ENCODE measurements at regions not wholly inside any gene's neighbourhood (a gene's known extent, or its start where the extent isn't known, plus 50 kb on each side); places are given as distances from the start of the nearest gene placed in this dataset.

GRCh38 chr1:193736507-193736906, 550.1 kb upstream of the B3GALT2 start:
- no peak for DNase-seq

- no peak for DNase-seq
These were observed 547.3 kb upstream of the B3GALT2 start for GRCh38 chr1:193733674-193734073.

GRCh38 chr1:193730017-193730416, 543.6 kb upstream of the B3GALT2 start:
- DNase-seq: no peak

DNA sequence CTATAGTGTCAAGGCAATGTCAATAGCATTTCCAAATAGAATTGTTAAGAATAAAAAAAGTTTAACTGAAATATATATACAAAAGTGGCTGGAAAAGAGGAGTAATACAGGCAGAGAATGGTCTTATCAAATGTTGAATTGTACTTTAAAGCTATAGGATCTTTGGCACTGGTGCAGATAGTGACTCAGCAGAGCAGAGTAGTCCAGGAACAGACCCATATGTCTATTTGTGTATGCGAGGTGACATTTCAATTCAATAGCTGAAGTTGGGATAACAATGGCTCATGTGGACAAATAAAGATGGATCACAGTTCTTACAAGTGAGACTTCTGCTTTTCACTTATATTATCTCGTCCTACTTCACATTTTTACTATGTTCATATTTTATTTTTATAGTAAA, 543.0 kb upstream of the B3GALT2 start:
- no peak for DNase-seq

DNA sequence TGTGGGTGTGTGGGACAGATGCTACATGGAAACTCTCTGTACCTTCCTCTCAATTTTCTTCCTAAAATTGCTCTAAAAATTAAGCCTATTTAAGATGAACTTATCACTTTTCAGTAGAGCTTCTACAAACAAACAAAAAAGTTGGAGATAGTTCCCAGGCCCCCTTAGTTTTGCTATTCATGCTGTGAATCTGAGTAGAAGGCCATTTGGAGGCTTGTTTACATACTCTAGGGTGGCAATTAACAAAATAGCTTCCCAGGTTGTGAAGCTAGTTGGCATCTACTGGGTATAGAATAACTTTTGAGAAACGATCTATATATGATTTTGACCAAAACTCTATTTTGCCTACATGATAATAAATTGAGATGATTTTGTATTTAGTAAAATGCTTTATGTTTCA, 541.4 kb upstream of the B3GALT2 start:
- no peak for DNase-seq

GRCh38 chr1:193726722-193727121, 540.3 kb upstream of the B3GALT2 start:
- no peak for DNase-seq

DNA sequence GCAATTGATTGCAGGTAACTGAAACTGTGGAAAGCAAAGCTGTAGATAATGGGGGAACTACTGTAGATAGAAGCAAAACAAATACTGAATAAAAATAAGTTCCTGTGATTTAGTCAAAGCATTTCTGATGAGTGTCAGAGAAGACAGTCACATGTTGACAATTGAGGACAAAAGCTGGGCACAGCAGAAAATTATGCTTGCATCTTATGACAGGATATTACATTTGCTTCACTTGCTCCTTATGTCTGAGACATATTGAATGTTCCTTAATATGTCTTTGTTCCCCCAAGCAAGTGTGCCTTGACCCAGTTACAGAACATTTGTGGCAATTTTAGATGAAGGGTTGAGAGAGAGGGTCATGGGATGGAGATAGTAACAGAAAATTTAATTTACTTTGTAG, 526.0 kb upstream of the B3GALT2 start:
- no peak for DNase-seq

- DNase-seq: no peak
These were observed 523.2 kb upstream of the B3GALT2 start for GRCh38 chr1:193709607-193710006.

GRCh38 chr1:193707271-193708021, 521.0 kb upstream of the B3GALT2 start:
- no peak for DNase-seq

GRCh38 chr1:193706766-193707165, 520.4 kb upstream of the B3GALT2 start:
- DNase-seq: no peak

DNA sequence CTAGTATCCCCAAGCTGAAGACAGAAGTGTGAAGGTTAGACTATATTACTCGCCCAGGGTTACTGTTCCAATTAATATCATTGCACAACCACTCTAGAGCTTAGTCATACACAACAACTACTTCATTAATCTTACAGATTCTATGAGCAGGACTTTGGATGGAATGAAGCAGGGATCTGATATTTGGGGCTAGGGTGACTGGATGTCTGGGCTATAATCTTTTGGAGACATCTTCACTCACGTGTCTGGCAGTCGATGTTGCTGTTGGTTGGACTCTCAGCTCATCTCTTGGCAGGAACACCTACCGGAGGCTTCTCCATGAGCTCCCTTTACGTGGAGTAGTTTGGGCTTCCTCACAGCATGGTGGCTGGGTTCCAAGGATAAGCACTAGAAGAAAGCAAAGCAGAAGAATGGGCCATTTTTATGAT, 519.2 kb upstream of the B3GALT2 start:
- DNase-seq: no peak

- no peak for DNase-seq
These were observed 517.2 kb upstream of the B3GALT2 start for GRCh38 chr1:193703655-193704054.

GRCh38 chr1:193703121-193703520, 516.7 kb upstream of the B3GALT2 start:
- no peak for DNase-seq

DNA sequence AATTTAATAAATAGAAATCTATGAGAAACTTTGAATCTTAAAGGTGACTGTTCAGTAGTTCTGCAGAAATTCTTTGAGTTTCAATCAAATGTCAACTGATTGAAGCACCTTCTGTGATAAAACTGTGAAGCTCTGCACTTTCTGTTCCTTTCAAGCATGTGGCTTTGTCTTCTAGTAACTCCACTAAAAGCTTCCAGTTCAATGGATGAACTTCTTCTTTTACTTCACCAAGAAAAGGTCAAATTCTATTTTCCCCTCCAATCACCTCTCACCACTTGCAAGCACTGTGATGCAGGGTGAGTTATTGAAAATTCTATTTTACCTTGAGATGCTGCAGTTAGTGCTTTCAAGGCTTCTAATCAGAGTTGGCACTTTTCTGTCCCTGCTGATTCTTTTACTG, 515.3 kb upstream of the B3GALT2 start:
- no peak for DNase-seq

GRCh38 chr1:193700710-193701355, 514.4 kb upstream of the B3GALT2 start:
- no peak for DNase-seq

DNA sequence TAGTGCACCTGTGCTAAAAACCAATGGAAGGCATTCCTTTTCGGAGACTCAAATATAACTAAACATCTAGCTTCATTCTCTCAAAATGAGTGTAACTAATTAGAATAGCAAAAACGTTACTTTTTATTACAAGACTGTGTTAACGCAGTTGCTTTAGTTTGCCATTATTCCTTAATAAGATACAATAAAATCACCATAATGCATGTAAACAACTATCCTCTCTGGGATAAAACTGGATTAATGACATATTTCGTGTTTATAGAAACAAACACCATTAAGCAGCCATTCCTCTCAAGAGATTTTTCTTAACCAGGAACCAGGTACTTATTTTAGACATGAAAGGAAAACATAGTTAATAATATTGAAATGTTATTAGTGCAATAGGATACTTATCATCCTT, 512.8 kb upstream of the B3GALT2 start:
- no peak for DNase-seq

DNA sequence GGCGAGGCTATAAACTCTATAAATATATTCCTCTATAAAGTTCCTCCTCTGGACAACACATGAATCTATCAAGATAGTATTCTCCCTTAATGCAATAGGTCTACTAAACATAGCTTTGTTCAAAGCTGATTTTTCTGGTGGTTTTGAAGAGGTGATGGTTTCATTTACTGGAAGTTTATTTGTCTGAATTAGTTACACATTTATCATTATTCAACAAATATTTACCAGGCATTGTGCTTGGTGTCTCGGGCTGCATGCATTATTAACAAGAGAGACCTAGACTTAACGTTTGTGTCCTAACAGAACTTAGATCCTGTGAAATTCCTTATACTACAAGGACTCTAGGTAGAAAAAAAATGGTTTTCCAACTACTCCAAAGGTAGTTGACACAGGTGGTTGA, 511.4 kb upstream of the B3GALT2 start:
- no peak for DNase-seq

DNA sequence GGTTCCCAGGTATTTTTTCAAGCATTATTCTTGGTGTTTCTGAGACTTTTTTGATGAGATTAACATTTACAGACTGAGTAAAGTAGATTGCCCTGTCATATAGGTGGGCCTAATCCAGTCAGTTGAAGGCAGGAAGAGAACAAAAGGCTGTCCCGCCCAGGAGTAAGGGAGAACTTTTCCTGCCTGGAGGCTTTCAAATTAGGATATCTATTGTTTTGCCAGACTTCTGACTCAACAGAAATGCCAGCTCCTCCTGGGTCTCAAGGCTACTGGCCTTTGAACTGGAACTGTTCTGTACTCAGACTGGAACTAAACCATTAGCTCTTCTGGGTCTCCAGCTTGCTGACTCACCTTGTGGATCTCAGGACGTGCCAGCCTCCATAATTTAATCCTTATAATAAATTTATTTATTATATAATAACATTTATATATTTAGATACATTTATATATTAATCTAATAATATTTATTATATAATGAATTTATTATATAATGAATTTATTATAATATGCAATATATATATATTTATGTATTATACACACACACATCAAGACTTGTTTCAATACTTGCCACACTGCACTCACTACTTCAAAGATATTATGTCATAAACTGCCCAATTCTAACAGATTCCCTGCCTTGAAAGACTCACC, 510.8 kb upstream of the B3GALT2 start:
- no peak for DNase-seq

DNA sequence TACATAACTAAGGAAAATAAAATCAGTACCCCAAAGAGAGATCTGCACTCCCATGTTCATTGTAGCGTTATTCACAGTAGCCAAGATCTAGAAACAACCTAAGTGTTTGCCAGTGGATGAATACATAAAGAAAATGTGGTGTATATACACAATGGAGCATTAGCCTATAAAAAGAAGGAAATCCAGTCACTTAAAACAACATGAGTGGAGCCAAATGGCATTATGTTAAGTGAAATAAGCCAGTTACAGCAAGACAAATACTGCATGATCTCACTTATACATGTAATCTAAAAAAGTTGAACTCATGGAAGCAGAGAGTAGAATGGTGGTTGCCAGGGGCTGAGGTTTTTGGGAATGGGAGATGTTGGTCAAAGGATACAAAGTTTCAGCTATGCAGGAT, 508.3 kb upstream of the B3GALT2 start:
- DNase-seq: no peak

DNA sequence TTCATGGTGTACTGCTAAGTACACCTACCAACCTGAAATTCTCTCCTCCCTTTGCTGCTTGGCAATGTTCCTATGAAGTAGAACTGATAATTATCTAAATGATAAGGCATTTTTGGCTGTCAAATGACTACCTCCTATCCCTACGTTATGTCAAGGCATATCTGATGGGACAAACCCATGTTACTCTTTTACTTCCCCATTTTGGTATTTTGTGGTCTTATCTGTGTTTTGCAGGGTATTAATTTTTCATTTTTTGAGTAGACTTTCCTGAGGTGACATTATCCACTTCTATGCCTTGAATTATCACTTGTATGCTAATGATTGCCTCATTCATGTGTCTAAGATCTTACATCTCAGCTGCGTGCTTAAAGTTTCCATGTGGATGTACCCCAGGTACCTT, 499.6 kb upstream of the B3GALT2 start:
- DNase-seq: no peak

GRCh38 chr1:193681422-193681821, 495.0 kb upstream of the B3GALT2 start:
- no peak for DNase-seq

DNA sequence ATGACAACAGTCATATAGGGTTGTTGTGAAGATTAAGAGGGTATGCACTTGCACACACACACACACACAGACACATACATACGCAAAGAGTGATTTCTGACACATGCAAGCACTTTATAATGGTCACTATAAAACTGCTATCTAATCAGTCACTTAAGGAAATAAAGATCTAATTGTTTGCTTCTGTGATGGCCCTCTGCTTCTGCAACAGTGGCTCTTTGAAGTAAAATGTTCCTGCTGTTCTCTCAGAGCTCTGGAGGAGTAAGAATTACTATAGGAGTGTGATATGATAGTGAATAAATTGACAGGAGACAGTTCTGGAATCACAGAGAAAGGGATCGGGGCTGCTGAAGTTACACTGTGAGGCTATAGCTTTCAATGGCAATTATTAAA, 494.5 kb upstream of the B3GALT2 start:
- no peak for DNase-seq

GRCh38 chr1:193680247-193680923, 494.0 kb upstream of the B3GALT2 start:
- DNase-seq: no peak

GRCh38 chr1:193677874-193678273, 491.5 kb upstream of the B3GALT2 start:
- DNase-seq: no peak
